Skeletal muscle tissue (tissue), 3 donors: ENCODE measurements at regions not wholly inside any gene's neighbourhood (a gene's known extent, or its start where the extent isn't known, plus 50 kb on each side); places are given as distances from the start of the nearest gene placed in this dataset.

ENCODE experiments used
- H3K27ac ChIP-seq: one replicate; pipeline ENCODE4 v1.7.0; 2013; ENCODE audit warnings: mild to moderate bottlenecking, low read depth, low read length, inconsistent platforms
- H3K27me3 ChIP-seq, 3 donors: one replicate each; pipeline ENCODE4 v1.7.0; 2013; ENCODE audit warnings: low read length in 3 of 3; ENCODE audit not compliant: control insufficient read depth in 3 of 3, insufficient read depth in 3 of 3
- H3K36me3 ChIP-seq, 3 donors: one replicate each; pipeline ENCODE4 v1.7.0; 2013; ENCODE audit warnings: low read length in 3 of 3; ENCODE audit not compliant: control insufficient read depth in 3 of 3, insufficient read depth in 3 of 3
- H3K4me1 ChIP-seq, 3 donors: one replicate each; pipeline ENCODE4 v1.7.0; 2013; ENCODE audit warnings: low read length in 3 of 3, mild to moderate bottlenecking in 3 of 3; ENCODE audit not compliant: control insufficient read depth in 3 of 3, insufficient read depth in 3 of 3
- H3K4me3 ChIP-seq, 3 donors: one replicate each; pipeline ENCODE4 v1.7.0; 2013; ENCODE audit warnings: low read length in 3 of 3
- H3K9ac ChIP-seq, 3 donors: one replicate each; pipeline ENCODE4 v1.7.0; 2013; ENCODE audit warnings: low read length in 3 of 3, mild to moderate bottlenecking in 3 of 3, moderate library complexity in 2 of 3, low read depth in 1 of 3
- H3K9me3 ChIP-seq, 3 donors: one replicate each; pipeline ENCODE4 v1.7.0; 2013; ENCODE audit warnings: low read length in 3 of 3; ENCODE audit not compliant: control insufficient read depth in 3 of 3
- donor health status: Osteomylitis.

- Histone ChIP-seq H3K4me1 (peaks cover 0 to 2% (median 0%) of the 10 kb centered on the region in 3 donors), H3K27ac (no peak overlapping the region), H3K27me3 (no peaks in the 10 kb centered on the region), H3K9me3 (no peaks in the 10 kb centered on the region), H3K36me3 (no peaks in the 10 kb centered on the region), H3K9ac (no peak overlapping the region), H3K4me3 (no peak overlapping the region)
Measured at GRCh38 chr12:59086126-59086525, 165.8 kb upstream of the LRIG3 start.

- H3K9ac ChIP-seq = no peak overlapping the region
- H3K9me3 ChIP-seq = no peaks in the 10 kb centered on the region
- no peaks in the 10 kb centered on the region for H3K27me3 ChIP-seq
- no peaks in the 10 kb centered on the region for H3K36me3 ChIP-seq
- H3K27ac ChIP-seq = no peak overlapping the region
- peaks cover 0 to 2% (median 0%) of the 10 kb centered on the region in 3 donors for H3K4me1 ChIP-seq
- no peak overlapping the region for H3K4me3 ChIP-seq
Measured at GRCh38 chr12:59085690-59086089, 165.4 kb upstream of the LRIG3 start.

GRCh38 chr12:59084511-59085375, 164.4 kb upstream of the LRIG3 start:
- Histone ChIP-seq H3K4me3 (no peak overlapping the region), H3K4me1 (peaks cover 0 to 2% (median 0%) of the 10 kb centered on the region in 3 donors), H3K9ac (no peak overlapping the region), H3K9me3 (no peaks in the 10 kb centered on the region), H3K27me3 (no peaks in the 10 kb centered on the region), H3K36me3 (no peaks in the 10 kb centered on the region), H3K27ac (no peak overlapping the region)

GRCh38 chr12:59082952-59083351, 162.6 kb upstream of the LRIG3 start:
- Histone ChIP-seq H3K36me3 (no peaks in the 10 kb centered on the region), H3K9ac (no peak overlapping the region), H3K9me3 (no peaks in the 10 kb centered on the region), H3K4me1 (peaks cover 0 to 2% (median 0%) of the 10 kb centered on the region in 3 donors), H3K27me3 (no peaks in the 10 kb centered on the region), H3K4me3 (no peak overlapping the region), H3K27ac (no peak overlapping the region)

- Histone ChIP-seq H3K4me3 (no peak overlapping the region), H3K9ac (no peak overlapping the region), H3K27ac (no peak overlapping the region), H3K36me3 (no peaks in the 10 kb centered on the region), H3K9me3 (no peaks in the 10 kb centered on the region), H3K27me3 (no peaks in the 10 kb centered on the region), H3K4me1 (peaks cover 0 to 2% (median 0%) of the 10 kb centered on the region in 3 donors)
Measured at GRCh38 chr12:59080101-59080500, 159.8 kb upstream of the LRIG3 start.

GRCh38 chr12:59079472-59079871, 159.2 kb upstream of the LRIG3 start:
- Histone ChIP-seq H3K4me3 (no peak overlapping the region), H3K27ac (no peak overlapping the region), H3K27me3 (no peaks in the 10 kb centered on the region), H3K4me1 (peaks cover 0 to 2% (median 0%) of the 10 kb centered on the region in 3 donors), H3K36me3 (no peaks in the 10 kb centered on the region), H3K9me3 (no peaks in the 10 kb centered on the region), H3K9ac (no peak overlapping the region)

- Histone ChIP-seq H3K27ac (no peak overlapping the region), H3K27me3 (no peaks in the 10 kb centered on the region), H3K9ac (no peak overlapping the region), H3K36me3 (no peaks in the 10 kb centered on the region), H3K9me3 (no peaks in the 10 kb centered on the region), H3K4me1 (no peaks in the 10 kb centered on the region), H3K4me3 (no peak overlapping the region)
Measured at GRCh38 chr12:59079002-59079401, 158.7 kb upstream of the LRIG3 start.

- H3K27ac ChIP-seq = no peak overlapping the region
- no peaks in the 10 kb centered on the region for H3K9me3 ChIP-seq
- no peak overlapping the region for H3K4me3 ChIP-seq
- no peak overlapping the region for H3K9ac ChIP-seq
- H3K27me3 ChIP-seq = no peaks in the 10 kb centered on the region
- H3K4me1 ChIP-seq = no peaks in the 10 kb centered on the region
- H3K36me3 ChIP-seq = no peaks in the 10 kb centered on the region
Measured at GRCh38 chr12:59077575-59078426, 157.5 kb upstream of the LRIG3 start.

- no peaks in the 10 kb centered on the region for H3K36me3 ChIP-seq
- H3K4me1 ChIP-seq = no peaks in the 10 kb centered on the region
- H3K27ac ChIP-seq = no peak overlapping the region
- H3K9ac ChIP-seq = no peak overlapping the region
- no peaks in the 10 kb centered on the region for H3K27me3 ChIP-seq
- H3K9me3 ChIP-seq = no peaks in the 10 kb centered on the region
- H3K4me3 ChIP-seq = no peak overlapping the region
Measured at GRCh38 chr12:59077153-59077552, 156.8 kb upstream of the LRIG3 start.

GRCh38 chr12:59076622-59077021, 156.3 kb upstream of the LRIG3 start:
- H3K27ac ChIP-seq = no peak overlapping the region
- no peak overlapping the region for H3K9ac ChIP-seq
- H3K9me3 ChIP-seq = no peaks in the 10 kb centered on the region

More at GRCh38 chr12:59076622-59077021, 156.3 kb upstream of the LRIG3 start:
- Histone ChIP-seq H3K27me3 (no peaks in the 10 kb centered on the region), H3K4me1 (no peaks in the 10 kb centered on the region), H3K4me3 (no peak overlapping the region), H3K36me3 (no peaks in the 10 kb centered on the region)
